Neural progenitor cell (in vitro differentiated cells): ENCODE measurements at regions not wholly inside any gene's neighbourhood (a gene's known extent, or its start where the extent isn't known, plus 50 kb on each side); places are given as distances from the start of the nearest gene placed in this dataset.
"Not testable (repeated sequence)": the region's sequence is repeated elsewhere in the genome, so short reads cannot be mapped to it uniquely, and the experiment has no call there.

Source experiments
- DNase-seq: peaks from one replicate; pipeline ENCODE4 v3.0.0-alpha.2; 2016; ENCODE audit warnings: low spot score
- H2AFZ ChIP-seq: fragments of 200-600 bp; sonication (generic); replicated peaks from 2 replicates; pipeline ENCODE4 v1.6.1; 2016; ENCODE audit warnings: antibody characterized with exemption
- H3F3A ChIP-seq: fragments of 200-600 bp; sonication (generic); 2 replicates; pipeline ENCODE4 v1.6.1; 2016; ENCODE audit warnings: antibody characterized with exemption, low read depth
- H3K27ac ChIP-seq: fragments of 200-600 bp; sonication (generic); 2 replicates; pipeline ENCODE4 v1.5.1; 2016; ENCODE audit warnings: mild to moderate bottlenecking
- H3K27me3 ChIP-seq: fragments of 200-600 bp; sonication (generic); 2 replicates; pipeline ENCODE4 v1.6.1; 2016; ENCODE audit warnings: mild to moderate bottlenecking, moderate library complexity
- H3K36me3 ChIP-seq: fragments of 200-600 bp; sonication (generic); 2 replicates; pipeline ENCODE4 v1.5.1; 2016
- H3K4me1 ChIP-seq: fragments of 200-600 bp; sonication (generic); 2 replicates; pipeline ENCODE4 v1.6.1; 2016; ENCODE audit warnings: mixed run types
- H3K4me2 ChIP-seq: fragments of 200-600 bp; sonication (generic); 2 replicates; pipeline ENCODE4 v1.6.1; 2016
- H3K4me3 ChIP-seq: fragments of 200-600 bp; sonication (generic); 2 replicates; pipeline ENCODE4 v1.5.1; 2016
- H3K79me2 ChIP-seq: fragments of 200-600 bp; sonication (generic); 2 replicates; pipeline ENCODE4 v1.6.1; 2016; ENCODE audit warnings: low read depth
- H3K9ac ChIP-seq: fragments of 200-600 bp; sonication (generic); 2 replicates; pipeline ENCODE4 v1.6.1; 2016
- H3K9me3 ChIP-seq: fragments of 200-600 bp; sonication (generic); 2 replicates; pipeline ENCODE4 v1.5.1; 2016; ENCODE audit warnings: low read depth
- H4K20me1 ChIP-seq: fragments of 200-600 bp; sonication (generic); 2 replicates; pipeline ENCODE4 v1.6.1; 2016; ENCODE audit warnings: low read depth
- H3K27ac Mint-ChIP-seq: 3 replicates; pipeline ENCODE4 v1.8.0; 2021; ENCODE audit warnings: mixed read lengths
- H3K27me3 Mint-ChIP-seq: 2 replicates; pipeline ENCODE4 v1.8.0; 2022; ENCODE audit warnings: low read depth, mild to moderate bottlenecking, inconsistent platforms, moderate library complexity, mixed read lengths; ENCODE audit not compliant: insufficient read depth
- H3K36me3 Mint-ChIP-seq: 3 replicates; pipeline ENCODE4 v1.8.0; 2021; ENCODE audit warnings: mixed read lengths
- H3K4me1 Mint-ChIP-seq: 3 replicates; pipeline ENCODE4 v1.8.0; 2021; ENCODE audit warnings: mixed read lengths
- H3K4me3 Mint-ChIP-seq: 3 replicates; pipeline ENCODE4 v1.8.0; 2021; ENCODE audit warnings: mild to moderate bottlenecking, moderate library complexity, mixed read lengths
- H3K9me3 Mint-ChIP-seq: 3 replicates; pipeline ENCODE4 v1.8.0; 2020; ENCODE audit warnings: mixed read lengths

DNA sequence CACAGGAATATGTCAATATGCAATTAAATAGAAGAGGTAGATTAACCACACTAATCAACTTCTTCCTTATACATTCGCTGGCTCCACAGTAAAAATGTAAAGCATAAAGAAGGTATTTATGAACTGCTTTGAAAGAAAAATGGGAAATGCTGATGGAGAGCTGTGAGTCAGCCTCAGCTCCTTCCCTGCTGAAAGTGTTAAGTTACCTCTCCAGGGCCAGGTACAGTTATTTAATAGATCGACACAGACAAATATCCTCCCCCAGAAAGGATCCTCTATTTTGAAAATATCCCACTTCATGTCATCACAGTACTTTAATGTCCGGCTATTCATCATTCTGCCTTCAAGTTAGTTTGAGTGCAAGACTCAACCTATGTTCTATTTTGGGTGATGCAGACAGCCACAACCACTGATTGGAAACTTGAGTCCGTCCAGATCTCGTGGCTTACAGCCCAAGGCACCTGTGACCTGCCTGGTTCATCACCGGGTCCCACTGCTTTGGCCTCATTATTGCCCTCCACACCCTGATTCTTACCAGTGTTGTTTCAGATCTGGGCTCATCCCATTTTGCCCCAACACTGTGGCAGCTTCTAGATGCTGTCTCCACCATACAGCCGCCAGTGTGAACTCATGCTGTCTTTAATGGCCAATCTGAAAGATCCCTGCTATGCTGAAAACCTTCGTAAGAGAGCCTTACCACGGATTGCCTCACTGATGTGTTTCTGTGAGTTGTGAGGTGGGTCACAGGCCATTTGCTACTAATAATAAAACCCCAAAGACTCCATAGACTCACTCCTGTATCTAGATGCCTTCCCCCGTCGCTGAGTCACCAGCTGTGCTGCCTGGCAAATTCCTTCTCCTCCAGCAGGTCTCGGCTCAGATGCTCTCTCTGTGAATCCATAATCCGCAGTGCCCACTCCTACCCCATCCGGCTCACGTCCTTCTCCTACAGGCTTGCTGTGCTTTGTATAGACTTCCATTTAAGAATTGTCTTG, 56.2 kb upstream of the DDAH1 start:
- not testable (repeated sequence) for H3K9me3 Mint-ChIP-seq, H4K20me1 ChIP-seq, H3K79me2 ChIP-seq, H3K9me3 ChIP-seq, H3K36me3 Mint-ChIP-seq, H3K36me3 ChIP-seq, H3K4me3 ChIP-seq, H3F3A ChIP-seq, H3K9ac ChIP-seq, H3K4me1 ChIP-seq, H3K4me3 Mint-ChIP-seq, H3K27ac ChIP-seq, H3K27me3 ChIP-seq, H3K27me3 Mint-ChIP-seq
- peak overlapping the region; percentile 91 for H3K27ac Mint-ChIP-seq
- H2AFZ ChIP-seq = peak overlapping the region; percentile 79
- DNase-seq = peak; percentile 53
- peak overlapping the region; percentile 35 for H3K4me2 ChIP-seq
- peaks cover 28% of the 10 kb centered on the region for H3K4me1 Mint-ChIP-seq

DNA sequence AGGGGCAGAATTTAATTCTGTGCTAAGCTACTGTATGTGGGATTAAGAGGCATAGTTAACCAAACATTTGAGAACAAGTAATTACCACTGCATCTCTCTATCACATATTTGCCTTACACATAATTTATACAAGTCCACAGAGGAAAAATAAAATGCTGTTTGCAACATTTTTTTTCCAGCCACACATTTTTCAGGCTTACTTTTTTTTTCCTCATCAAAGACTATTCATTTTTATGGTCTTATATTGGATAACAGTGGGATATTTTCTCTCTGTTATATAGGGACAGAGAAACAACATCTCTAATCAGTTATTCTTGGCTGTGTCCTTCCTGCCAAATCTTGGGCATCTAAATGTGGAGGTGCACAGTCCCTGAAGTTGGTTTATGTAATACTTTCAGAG, 57.5 kb upstream of the DDAH1 start:
- H3F3A ChIP-seq, H3K4me2 ChIP-seq, H3K9me3 Mint-ChIP-seq, H3K4me1 ChIP-seq, H3K36me3 ChIP-seq, H3K79me2 ChIP-seq, DNase-seq, H3K4me3 ChIP-seq, H3K27me3 ChIP-seq, H3K9ac ChIP-seq, H3K27ac Mint-ChIP-seq, H3K36me3 Mint-ChIP-seq, H4K20me1 ChIP-seq, H3K27ac ChIP-seq, H2AFZ ChIP-seq, H3K4me3 Mint-ChIP-seq, H3K9me3 ChIP-seq, H3K27me3 Mint-ChIP-seq: not testable (repeated sequence)
- H3K4me1 Mint-ChIP-seq = peaks cover 38% of the 10 kb centered on the region

DNA sequence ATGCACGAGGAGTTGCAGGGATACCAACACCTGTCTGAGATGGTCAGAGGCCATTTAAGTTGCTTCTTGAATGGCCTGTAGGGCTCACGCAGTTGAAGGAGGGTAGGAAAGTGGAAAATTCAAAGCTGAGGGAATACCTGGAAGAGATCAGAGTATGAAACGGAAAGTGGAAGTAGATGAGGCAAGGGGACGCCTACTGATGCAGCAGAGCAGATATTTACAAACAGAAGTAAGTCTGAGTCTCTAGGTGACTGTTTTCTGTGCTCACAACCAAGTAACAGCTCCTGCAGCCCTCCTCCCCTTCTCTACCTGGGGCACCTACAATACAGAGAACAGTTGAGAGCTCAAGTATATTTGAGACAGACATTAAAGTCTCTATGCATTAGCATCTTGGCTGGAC, 57.5 kb upstream of the CCN1 start:
- not testable (repeated sequence) for H3K4me3 Mint-ChIP-seq, H3K9ac ChIP-seq, H3K36me3 Mint-ChIP-seq, H3K9me3 Mint-ChIP-seq, H3K4me2 ChIP-seq, H3K27me3 Mint-ChIP-seq, H3K4me1 ChIP-seq, H3K79me2 ChIP-seq, H3K27ac ChIP-seq, H4K20me1 ChIP-seq, H3K4me3 ChIP-seq, DNase-seq, H3K9me3 ChIP-seq, H3K27me3 ChIP-seq, H3F3A ChIP-seq, H3K27ac Mint-ChIP-seq, H2AFZ ChIP-seq, H3K36me3 ChIP-seq
- peaks cover 37% of the 10 kb centered on the region for H3K4me1 Mint-ChIP-seq

DNA sequence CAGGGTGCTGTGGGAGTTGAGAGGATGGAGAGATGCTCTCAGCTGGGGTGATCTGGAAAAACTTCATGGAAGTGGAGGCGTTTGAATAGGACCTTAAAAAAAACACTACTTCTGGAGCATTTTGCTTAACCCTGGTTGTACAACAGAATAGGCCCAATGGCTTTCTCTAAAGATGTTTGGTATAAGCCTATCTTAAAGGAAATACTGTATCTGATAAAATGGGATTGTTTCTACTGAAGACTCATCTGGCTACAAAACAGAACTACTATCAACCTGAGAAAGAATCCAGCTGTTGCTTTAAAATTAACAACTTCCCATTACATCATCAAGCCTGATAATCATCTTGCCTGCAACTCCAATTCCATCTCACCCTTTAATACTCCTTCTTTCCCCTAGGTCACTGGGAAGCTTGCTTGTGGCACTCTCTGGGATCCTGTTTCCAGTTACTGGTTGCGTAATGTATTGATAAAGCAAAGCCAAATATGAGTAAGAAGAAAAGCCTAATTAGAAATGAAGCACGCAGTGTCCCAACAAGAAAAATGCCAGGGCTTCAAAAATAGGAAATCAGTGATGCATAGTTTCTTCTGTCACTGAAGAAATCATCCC, 56.2 kb upstream of the CCN1 start:
- not testable (repeated sequence) for H3K9ac ChIP-seq, H3K27ac ChIP-seq, H3K4me3 Mint-ChIP-seq, H3F3A ChIP-seq, H3K79me2 ChIP-seq, H3K27me3 ChIP-seq, DNase-seq, H3K9me3 ChIP-seq, H3K4me3 ChIP-seq, H3K36me3 Mint-ChIP-seq, H3K36me3 ChIP-seq, H3K27me3 Mint-ChIP-seq, H2AFZ ChIP-seq, H4K20me1 ChIP-seq, H3K9me3 Mint-ChIP-seq, H3K4me1 ChIP-seq, H3K27ac Mint-ChIP-seq, H3K4me2 ChIP-seq
- H3K4me1 Mint-ChIP-seq = peaks cover 32% of the 10 kb centered on the region

DNA sequence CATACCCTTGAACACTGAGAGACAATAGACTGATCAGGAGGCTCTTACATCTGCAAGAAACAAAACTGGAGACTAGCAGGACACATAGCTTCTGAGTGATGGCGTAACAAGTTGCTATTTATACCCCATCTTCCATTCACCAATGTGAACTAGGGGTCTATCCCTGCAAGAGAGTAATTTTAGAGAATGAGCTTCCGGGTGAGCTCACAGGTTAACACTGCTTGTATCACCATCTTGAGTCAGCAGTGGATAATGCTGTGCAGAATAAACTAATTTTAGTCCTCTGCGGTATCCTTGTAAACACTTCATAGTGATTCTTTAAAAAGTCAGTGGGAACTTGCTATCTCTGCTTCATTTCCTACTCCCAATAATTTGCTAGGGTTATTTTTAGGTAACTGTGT, 55.0 kb upstream of the CCN1 start:
- not testable (repeated sequence) for DNase-seq, H3K36me3 ChIP-seq, H3K9me3 Mint-ChIP-seq, H3K79me2 ChIP-seq, H4K20me1 ChIP-seq, H3K4me2 ChIP-seq, H2AFZ ChIP-seq, H3F3A ChIP-seq, H3K27me3 ChIP-seq, H3K9ac ChIP-seq, H3K9me3 ChIP-seq, H3K4me3 Mint-ChIP-seq, H3K27ac Mint-ChIP-seq, H3K27me3 Mint-ChIP-seq, H3K36me3 Mint-ChIP-seq, H3K4me3 ChIP-seq, H3K27ac ChIP-seq, H3K4me1 ChIP-seq
- peaks cover 29% of the 10 kb centered on the region for H3K4me1 Mint-ChIP-seq

DNA sequence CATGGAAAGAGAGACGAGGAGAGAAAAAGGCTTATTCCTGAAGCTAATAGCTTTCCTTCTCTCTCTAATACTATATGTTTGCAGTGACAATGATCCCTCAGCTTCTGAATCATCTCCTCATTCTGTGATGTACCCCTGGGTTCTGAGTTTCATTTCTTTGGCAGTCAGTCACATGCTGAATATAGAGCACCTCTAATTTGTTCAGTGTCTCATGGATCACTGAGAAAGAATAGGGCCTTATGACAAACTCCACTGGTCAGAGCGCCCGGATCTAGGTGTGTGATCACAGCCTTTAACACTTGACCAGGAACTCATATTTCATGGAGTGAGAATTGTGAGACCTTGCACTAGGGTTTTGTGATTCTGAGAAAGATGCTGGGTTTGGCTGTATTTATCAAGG, 54.3 kb upstream of the CCN1 start:
- H3K27ac Mint-ChIP-seq = peak overlapping the region; percentile 85
- H3K9me3 Mint-ChIP-seq, H3K27me3 ChIP-seq, H3K36me3 Mint-ChIP-seq, H3K27me3 Mint-ChIP-seq, H4K20me1 ChIP-seq, H3K27ac ChIP-seq, H3K4me2 ChIP-seq, H3K36me3 ChIP-seq, H2AFZ ChIP-seq, H3K9me3 ChIP-seq, H3K79me2 ChIP-seq, H3K4me3 Mint-ChIP-seq, H3K4me1 ChIP-seq, H3K9ac ChIP-seq, DNase-seq, H3K4me3 ChIP-seq, H3F3A ChIP-seq: not testable (repeated sequence)
- peaks cover 25% of the 10 kb centered on the region for H3K4me1 Mint-ChIP-seq

DNA sequence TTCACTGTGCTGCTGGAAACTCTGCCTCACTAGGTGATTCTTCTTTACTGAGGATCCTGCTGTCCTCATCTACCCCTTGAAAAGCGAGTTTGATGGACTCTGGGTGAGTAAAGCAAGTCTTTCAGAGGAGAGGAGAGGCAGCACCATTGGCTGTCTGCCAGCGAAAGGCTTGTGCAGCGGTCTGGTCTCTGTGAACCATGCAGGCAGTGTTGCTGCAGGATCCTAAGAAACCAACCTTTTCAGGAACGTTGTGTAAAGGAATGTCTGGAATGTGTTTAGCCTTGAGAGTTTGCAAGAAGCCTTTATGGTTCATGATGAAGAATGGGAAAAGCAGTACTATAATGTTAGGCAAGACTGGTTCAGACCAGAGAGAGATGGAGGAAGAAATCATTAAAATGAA, 53.4 kb upstream of the CCN1 start:
- H2AFZ ChIP-seq = peak overlapping the region; percentile 13
- H3K4me2 ChIP-seq = peak overlapping the region; percentile 2
- not testable (repeated sequence) for H3K4me3 ChIP-seq, H3K36me3 ChIP-seq, H3K4me1 ChIP-seq, H3K9ac ChIP-seq, H3K27me3 Mint-ChIP-seq, H3K27me3 ChIP-seq, H3K79me2 ChIP-seq, H3K36me3 Mint-ChIP-seq, H4K20me1 ChIP-seq, H3K9me3 Mint-ChIP-seq, H3K9me3 ChIP-seq, H3F3A ChIP-seq
- Mint-ChIP-seq H3K4me3 (peak overlapping the region; percentile 14), H3K27ac (peak overlapping the region; percentile 65), H3K4me1 (peaks cover 20% of the 10 kb centered on the region)
- peak overlapping the region; percentile 47 for H3K27ac ChIP-seq
- peak; percentile 83 for DNase-seq
